ENCODE measurements at regions not wholly inside any gene's neighbourhood (a gene's known extent, or its start where the extent isn't known, plus 50 kb on each side); places are given as distances from the start of the nearest gene placed in this dataset.

GRCh38 chr7:152922318-152923081 is 162.9 kb downstream of the ACTR3B start:
- Mint-ChIP-seq H3K4me1 (ENCODE audit: low read depth) (no peaks in the 10 kb centered on the region), H3K27ac (no peak overlapping the region), H3K4me3 (no peak overlapping the region), H3K9me3 (peaks cover 41% of the 10 kb centered on the region), H3K27me3 (ENCODE audit: insufficient read depth) (no peaks in the 10 kb centered on the region), H3K36me3 (ENCODE audit: low read depth) (no peaks in the 10 kb centered on the region; the same call in 1 of the 2 replicates)
- DNase-seq = no peak
- no peak for TF ChIP-seq CTCF (IDR thresholded peaks at IDR 0.05)

- Mint-ChIP-seq H3K27ac (no peak overlapping the region), H3K9me3 (peaks cover 36% of the 10 kb centered on the region), H3K36me3 (ENCODE audit: low read depth) (no peaks in the 10 kb centered on the region; the same call in 1 of the 2 replicates), H3K4me3 (no peak overlapping the region), H3K4me1 (ENCODE audit: low read depth) (no peaks in the 10 kb centered on the region), H3K27me3 (ENCODE audit: insufficient read depth) (no peaks in the 10 kb centered on the region)
- DNase-seq = no peak
- TF ChIP-seq CTCF (IDR thresholded peaks at IDR 0.05) = no peak
These were observed 164.2 kb downstream of the ACTR3B start for GRCh38 chr7:152923711-152924110.

- Mint-ChIP-seq H3K4me1 (ENCODE audit: low read depth) (no peaks in the 10 kb centered on the region), H3K27me3 (ENCODE audit: insufficient read depth) (no peaks in the 10 kb centered on the region), H3K27ac (no peak overlapping the region), H3K9me3 (peaks cover 36% of the 10 kb centered on the region), H3K36me3 (ENCODE audit: low read depth) (no peaks in the 10 kb centered on the region; the same call in 1 of the 2 replicates), H3K4me3 (no peak overlapping the region)
- no peak for DNase-seq
- TF ChIP-seq CTCF (IDR thresholded peaks at IDR 0.05) = no peak
These were observed 164.7 kb downstream of the ACTR3B start for GRCh38 chr7:152924238-152924637.

- no peak for TF ChIP-seq CTCF (IDR thresholded peaks at IDR 0.05)
- peaks cover 34% of the 10 kb centered on the region for H3K9me3 Mint-ChIP-seq
- H3K4me3 Mint-ChIP-seq = no peak overlapping the region
- DNase-seq = no peak
- no peak overlapping the region for H3K27ac Mint-ChIP-seq
- no peaks in the 10 kb centered on the region for H3K27me3 Mint-ChIP-seq (ENCODE audit: insufficient read depth)
- H3K36me3 Mint-ChIP-seq (ENCODE audit: low read depth) = no peaks in the 10 kb centered on the region; the same call in 1 of the 2 replicates
- H3K4me1 Mint-ChIP-seq (ENCODE audit: low read depth) = no peaks in the 10 kb centered on the region
These were observed 165.4 kb downstream of the ACTR3B start for GRCh38 chr7:152924826-152925411.

- Mint-ChIP-seq H3K4me1 (ENCODE audit: low read depth) (no peaks in the 10 kb centered on the region), H3K36me3 (ENCODE audit: low read depth) (no peaks in the 10 kb centered on the region), H3K27me3 (ENCODE audit: insufficient read depth) (no peaks in the 10 kb centered on the region), H3K9me3 (peaks cover 29% of the 10 kb centered on the region), H3K4me3 (no peak overlapping the region), H3K27ac (no peak overlapping the region)
- DNase-seq = no peak
- no peak for TF ChIP-seq CTCF (IDR thresholded peaks at IDR 0.05)
These were observed 166.0 kb downstream of the ACTR3B start for GRCh38 chr7:152925412-152926147.
